GM18499 (cell line): ENCODE measurements at regions not wholly inside any gene's neighbourhood (a gene's known extent, or its start where the extent isn't known, plus 50 kb on each side); places are given as distances from the start of the nearest gene placed in this dataset.

ENCODE experiments used
- ATAC-seq: cut with Tn5 transposase; IDR thresholded peaks from one replicate; pipeline ENCODE4 v1.9.1; 2021; ENCODE audit warnings: moderate number of reproducible peaks; ENCODE audit not compliant: insufficient read depth, unreplicated experiment

GRCh38 chr9:71590362-71590761 lies 178.0 kb downstream of the CEMIP2 start:
- no peak for ATAC-seq

GRCh38 chr9:71589612-71590011 lies 178.7 kb downstream of the CEMIP2 start:
- no peak for ATAC-seq

GRCh38 chr9:71587576-71588362 lies 180.5 kb downstream of the CEMIP2 start:
- ATAC-seq = no peak

- ATAC-seq = no peak
Observed at GRCh38 chr9:71583792-71584191, 184.5 kb downstream of the CEMIP2 start.

- ATAC-seq = no peak
Observed at GRCh38 chr9:71582347-71582746, 186.0 kb downstream of the CEMIP2 start.

GRCh38 chr9:71581101-71581500 lies 187.2 kb downstream of the CEMIP2 start:
- no peak for ATAC-seq

GRCh38 chr9:71571186-71571585 lies 197.1 kb downstream of the CEMIP2 start:
- ATAC-seq = no peak

GRCh38 chr9:71567890-71568289 lies 200.4 kb downstream of the CEMIP2 start:
- no peak for ATAC-seq

- no peak for ATAC-seq
Observed at GRCh38 chr9:71562140-71562539, 206.2 kb downstream of the CEMIP2 start.

GRCh38 chr9:71557310-71557709 lies 211.0 kb downstream of the CEMIP2 start:
- ATAC-seq = no peak

GRCh38 chr9:71552480-71552879 lies 215.8 kb downstream of the CEMIP2 start:
- ATAC-seq = no peak

GRCh38 chr9:71549023-71549422 lies 219.3 kb downstream of the CEMIP2 start:
- ATAC-seq = peak; percentile 94

- ATAC-seq = no peak
Observed at GRCh38 chr9:71544464-71544863, 223.8 kb downstream of the CEMIP2 start.

- no peak for ATAC-seq
Observed at GRCh38 chr9:71541436-71541835, 226.9 kb downstream of the CEMIP2 start.

GRCh38 chr9:71524996-71525580 lies 243.2 kb downstream of the CEMIP2 start:
- ATAC-seq = no peak

- ATAC-seq = no peak
Observed at GRCh38 chr9:71524516-71524915, 243.8 kb downstream of the CEMIP2 start.

GRCh38 chr9:71521132-71521531 lies 247.2 kb downstream of the CEMIP2 start:
- ATAC-seq = no peak

- ATAC-seq = no peak
Observed at GRCh38 chr9:71519098-71519696, 249.1 kb downstream of the CEMIP2 start.

- no peak for ATAC-seq
Observed at GRCh38 chr9:71518045-71518827, 250.1 kb downstream of the CEMIP2 start.

- ATAC-seq = no peak
Observed at GRCh38 chr9:71515626-71516025, 252.7 kb downstream of the CEMIP2 start.

GRCh38 chr9:71515107-71515506 lies 253.2 kb downstream of the CEMIP2 start:
- no peak for ATAC-seq
